Activated CD4-positive, alpha-beta T cell treated with anti-CD3 and anti-CD28 coated beads, Interleukin-2, amount 10 ng/mL, durations not matched to agents 7 days and 5 days (primary cell): ENCODE measurements at regions not wholly inside any gene's neighbourhood (a gene's known extent, or its start where the extent isn't known, plus 50 kb on each side); places are given as distances from the start of the nearest gene placed in this dataset.

Experiments
- CTCF ChIA-PET: fragments of 350-600 bp; sonication (Branson Sonifier 250); formaldehyde crosslinking; loops from one replicate; lab custom pipeline; 2021; ENCODE audit warnings: antibody characterized with exemption; lab: Charles Lee
- POLR2A ChIA-PET: fragments of 350-600 bp; sonication (Branson Sonifier 250); formaldehyde crosslinking; loops from one replicate; lab custom pipeline; 2021; ENCODE audit warnings: antibody characterized with exemption; lab: Charles Lee
- DNase-seq: peaks from one replicate; pipeline ENCODE4 v3.0.0-alpha.2; 2020
- H3K27ac Mint-ChIP-seq: one replicate; pipeline ENCODE4 v1.8.0; 2021; ENCODE audit warnings: mild to moderate bottlenecking, moderate library complexity, mixed read lengths
- H3K27me3 Mint-ChIP-seq: one replicate; pipeline ENCODE4 v1.8.0; 2021; ENCODE audit warnings: mixed read lengths
- H3K36me3 Mint-ChIP-seq: one replicate; pipeline ENCODE4 v1.8.0; 2021; ENCODE audit warnings: low read depth, mixed read lengths
- H3K4me1 Mint-ChIP-seq: one replicate; pipeline ENCODE4 v1.8.0; 2021; ENCODE audit warnings: mixed read lengths
- H3K4me3 Mint-ChIP-seq: one replicate; pipeline ENCODE4 v1.8.0; 2021; ENCODE audit warnings: mild to moderate bottlenecking, moderate library complexity, mixed read lengths
- H3K9me3 Mint-ChIP-seq: one replicate; pipeline ENCODE4 v1.8.0; 2021; ENCODE audit warnings: mixed read lengths

DNA sequence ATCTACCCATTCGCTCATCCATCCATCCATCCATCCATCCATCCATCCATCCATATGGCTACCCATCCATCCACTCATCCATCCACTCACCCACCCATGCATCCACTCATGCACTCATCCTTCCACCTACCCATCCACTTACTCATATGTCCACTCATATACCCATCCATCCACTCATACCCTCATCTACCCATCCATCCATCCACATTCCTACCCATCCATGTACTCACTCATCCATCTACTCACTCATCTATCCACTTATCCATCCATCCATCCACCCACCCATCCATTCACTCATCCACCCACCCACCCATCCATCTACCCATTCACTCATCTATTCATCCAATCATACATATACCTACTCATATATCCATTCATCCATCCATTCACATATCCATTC is 112.0 kb downstream of the RBFOX3 start:
- H3K4me3 Mint-ChIP-seq, result no peak overlapping the region
- H3K4me1 Mint-ChIP-seq, result no peaks in the 10 kb centered on the region
- no peak overlapping the region for H3K27ac Mint-ChIP-seq
- no peaks in the 10 kb centered on the region for H3K27me3 Mint-ChIP-seq
- no peaks in the 10 kb centered on the region for H3K36me3 Mint-ChIP-seq
- H3K9me3 Mint-ChIP-seq, result no peaks in the 10 kb centered on the region
- CTCF ChIA-PET, result no interaction called here
- POLR2A ChIA-PET, result no interaction called here
- no peak for DNase-seq

GRCh38 chr17:79497777-79498348 is 113.0 kb downstream of the RBFOX3 start:
- DNase-seq, result no peak
- Mint-ChIP-seq H3K4me1 (no peaks in the 10 kb centered on the region), H3K27ac (no peak overlapping the region), H3K4me3 (no peak overlapping the region), H3K27me3 (no peaks in the 10 kb centered on the region), H3K9me3 (no peaks in the 10 kb centered on the region), H3K36me3 (no peaks in the 10 kb centered on the region)
- CTCF ChIA-PET, result interaction anchor here (0.8 kb wide), 1 partner anchor 568 kb away, joined by 3 read pairs; no protein-coding TSS in a partner anchor
- POLR2A ChIA-PET, result no interaction called here

DNA sequence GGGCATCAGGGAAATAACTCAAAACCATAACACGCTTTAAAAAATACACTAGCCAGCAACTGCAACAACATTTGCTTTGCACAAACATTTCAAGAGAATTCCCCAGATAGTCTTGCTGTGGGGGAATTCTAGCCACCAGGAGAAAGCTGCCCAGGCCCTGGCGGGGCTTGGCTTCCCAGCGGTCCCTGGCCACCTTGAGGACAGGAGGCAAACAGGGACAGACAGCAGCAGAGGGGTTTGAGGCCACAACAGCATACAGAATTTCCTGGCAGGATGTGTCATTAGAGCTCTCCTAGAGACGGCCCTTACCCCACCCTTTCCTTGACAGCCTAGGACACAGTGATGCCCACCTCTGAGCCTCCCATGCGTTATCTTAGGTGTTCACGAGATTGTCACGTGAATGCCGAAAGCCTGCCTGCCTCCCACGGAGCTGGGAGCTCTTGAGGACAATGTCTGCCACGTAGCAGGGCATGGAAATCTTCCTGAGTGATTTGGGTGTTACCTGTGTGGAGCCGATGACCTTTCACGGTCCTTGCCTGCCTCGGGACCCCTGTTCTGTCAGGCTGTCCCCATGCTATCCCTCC is 114.3 kb downstream of the RBFOX3 start:
- ChIA-PET CTCF (no interaction called here), POLR2A (no interaction called here)
- Mint-ChIP-seq H3K36me3 (no peaks in the 10 kb centered on the region), H3K9me3 (no peaks in the 10 kb centered on the region), H3K4me3 (no peak overlapping the region), H3K27me3 (no peaks in the 10 kb centered on the region), H3K27ac (no peak overlapping the region), H3K4me1 (no peaks in the 10 kb centered on the region)
- no peak for DNase-seq

- CTCF ChIA-PET, result no interaction called here
- no peaks in the 10 kb centered on the region for H3K9me3 Mint-ChIP-seq
- POLR2A ChIA-PET, result no interaction called here
- H3K27me3 Mint-ChIP-seq, result no peaks in the 10 kb centered on the region
- H3K4me3 Mint-ChIP-seq, result no peak overlapping the region
- no peak overlapping the region for H3K27ac Mint-ChIP-seq
- DNase-seq, result no peak
- no peaks in the 10 kb centered on the region for H3K4me1 Mint-ChIP-seq
- H3K36me3 Mint-ChIP-seq, result no peaks in the 10 kb centered on the region
Observed at GRCh38 chr17:79495665-79496064, 115.2 kb downstream of the RBFOX3 start.

GRCh38 chr17:79491006-79491405 is 119.8 kb downstream of the RBFOX3 start:
- no peak for DNase-seq
- Mint-ChIP-seq H3K36me3 (no peaks in the 10 kb centered on the region), H3K9me3 (no peaks in the 10 kb centered on the region), H3K27ac (no peak overlapping the region), H3K27me3 (peaks cover 5% of the 10 kb centered on the region), H3K4me1 (no peaks in the 10 kb centered on the region), H3K4me3 (no peak overlapping the region)
- ChIA-PET CTCF (no interaction called here), POLR2A (no interaction called here)

GRCh38 chr17:79490530-79490929 is 120.3 kb downstream of the RBFOX3 start:
- CTCF ChIA-PET, result no interaction called here
- POLR2A ChIA-PET, result no interaction called here
- no peak for DNase-seq
- Mint-ChIP-seq H3K36me3 (no peaks in the 10 kb centered on the region), H3K9me3 (no peaks in the 10 kb centered on the region), H3K27ac (no peak overlapping the region), H3K4me1 (no peaks in the 10 kb centered on the region), H3K27me3 (peaks cover 5% of the 10 kb centered on the region), H3K4me3 (no peak overlapping the region)

DNA sequence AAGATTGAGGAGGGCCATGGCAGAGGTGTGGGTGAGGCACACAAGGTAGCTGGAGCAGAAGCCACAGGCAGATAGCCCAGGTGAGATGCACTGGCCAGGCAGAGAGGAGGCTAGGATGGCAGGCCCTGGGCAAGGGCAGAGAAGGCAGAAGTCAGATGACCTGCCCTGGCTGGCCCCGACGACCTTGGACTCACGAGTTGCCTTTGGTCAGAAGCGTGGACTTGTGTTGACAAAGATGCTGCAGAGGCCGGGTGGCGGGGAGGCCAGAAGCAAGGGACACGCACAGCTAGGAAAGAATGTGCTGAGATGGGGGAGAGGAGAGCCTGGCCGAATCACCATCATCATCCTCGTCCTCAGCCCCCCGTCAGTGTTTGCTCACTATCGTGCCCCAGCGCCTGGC is 123.7 kb downstream of the RBFOX3 start:
- H3K27ac Mint-ChIP-seq, result no peak overlapping the region
- H3K4me1 Mint-ChIP-seq, result no peaks in the 10 kb centered on the region
- POLR2A ChIA-PET, result no interaction called here
- no peak overlapping the region for H3K4me3 Mint-ChIP-seq
- CTCF ChIA-PET, result interaction anchor here (0.8 kb wide), 1 partner anchor 114 kb away, joined by 3 read pairs; no protein-coding TSS in a partner anchor
- peaks cover 20% of the 10 kb centered on the region for H3K27me3 Mint-ChIP-seq
- no peaks in the 10 kb centered on the region for H3K9me3 Mint-ChIP-seq
- H3K36me3 Mint-ChIP-seq, result no peaks in the 10 kb centered on the region
- DNase-seq, result no peak

DNA sequence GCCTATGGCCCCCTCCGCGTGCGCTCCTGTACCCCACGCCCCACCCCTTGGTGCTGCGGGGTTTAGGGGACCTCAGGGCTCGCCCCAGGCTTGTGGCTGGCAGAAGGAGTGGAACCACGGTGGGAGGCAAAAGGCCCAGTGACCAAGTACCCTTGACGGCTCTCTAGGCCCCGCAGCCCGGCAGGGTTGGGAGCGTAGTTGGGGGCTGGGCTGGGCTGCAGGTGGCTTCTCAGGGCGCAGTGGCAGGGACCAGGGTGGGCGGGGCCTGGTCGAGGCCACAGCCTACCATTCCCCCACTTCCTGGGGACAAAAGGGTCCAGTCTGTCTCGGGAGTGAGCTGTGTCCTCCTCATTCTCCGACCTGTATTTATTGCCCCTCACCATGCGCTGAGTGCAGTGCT is 124.9 kb downstream of the RBFOX3 start:
- Mint-ChIP-seq H3K27ac (no peak overlapping the region), H3K36me3 (no peaks in the 10 kb centered on the region), H3K9me3 (no peaks in the 10 kb centered on the region), H3K4me1 (no peaks in the 10 kb centered on the region), H3K4me3 (no peak overlapping the region), H3K27me3 (peaks cover 20% of the 10 kb centered on the region)
- POLR2A ChIA-PET, result no interaction called here
- CTCF ChIA-PET, result no interaction called here
- no peak for DNase-seq

GRCh38 chr17:79485419-79485985 is 125.3 kb downstream of the RBFOX3 start:
- Mint-ChIP-seq H3K27ac (no peak overlapping the region), H3K4me3 (no peak overlapping the region), H3K9me3 (no peaks in the 10 kb centered on the region), H3K4me1 (no peaks in the 10 kb centered on the region), H3K36me3 (no peaks in the 10 kb centered on the region), H3K27me3 (peaks cover 20% of the 10 kb centered on the region)
- DNase-seq, result no peak
- ChIA-PET CTCF (no interaction called here), POLR2A (no interaction called here)

- peaks cover 20% of the 10 kb centered on the region for H3K27me3 Mint-ChIP-seq
- no peak overlapping the region for H3K27ac Mint-ChIP-seq
- ChIA-PET POLR2A (no interaction called here), CTCF (no interaction called here)
- H3K4me3 Mint-ChIP-seq, result no peak overlapping the region
- no peaks in the 10 kb centered on the region for H3K36me3 Mint-ChIP-seq
- no peaks in the 10 kb centered on the region for H3K9me3 Mint-ChIP-seq
- no peak for DNase-seq
- no peaks in the 10 kb centered on the region for H3K4me1 Mint-ChIP-seq
Observed at GRCh38 chr17:79484600-79485418, 126.0 kb downstream of the RBFOX3 start.

GRCh38 chr17:79483842-79484241 is 127.0 kb downstream of the RBFOX3 start:
- H3K36me3 Mint-ChIP-seq, result no peaks in the 10 kb centered on the region
- CTCF ChIA-PET, result no interaction called here
- no peaks in the 10 kb centered on the region for H3K4me1 Mint-ChIP-seq
- H3K27me3 Mint-ChIP-seq, result peaks cover 17% of the 10 kb centered on the region
- POLR2A ChIA-PET, result no interaction called here
- H3K4me3 Mint-ChIP-seq, result no peak overlapping the region
- no peak for DNase-seq
- H3K27ac Mint-ChIP-seq, result no peak overlapping the region
- no peaks in the 10 kb centered on the region for H3K9me3 Mint-ChIP-seq

DNA sequence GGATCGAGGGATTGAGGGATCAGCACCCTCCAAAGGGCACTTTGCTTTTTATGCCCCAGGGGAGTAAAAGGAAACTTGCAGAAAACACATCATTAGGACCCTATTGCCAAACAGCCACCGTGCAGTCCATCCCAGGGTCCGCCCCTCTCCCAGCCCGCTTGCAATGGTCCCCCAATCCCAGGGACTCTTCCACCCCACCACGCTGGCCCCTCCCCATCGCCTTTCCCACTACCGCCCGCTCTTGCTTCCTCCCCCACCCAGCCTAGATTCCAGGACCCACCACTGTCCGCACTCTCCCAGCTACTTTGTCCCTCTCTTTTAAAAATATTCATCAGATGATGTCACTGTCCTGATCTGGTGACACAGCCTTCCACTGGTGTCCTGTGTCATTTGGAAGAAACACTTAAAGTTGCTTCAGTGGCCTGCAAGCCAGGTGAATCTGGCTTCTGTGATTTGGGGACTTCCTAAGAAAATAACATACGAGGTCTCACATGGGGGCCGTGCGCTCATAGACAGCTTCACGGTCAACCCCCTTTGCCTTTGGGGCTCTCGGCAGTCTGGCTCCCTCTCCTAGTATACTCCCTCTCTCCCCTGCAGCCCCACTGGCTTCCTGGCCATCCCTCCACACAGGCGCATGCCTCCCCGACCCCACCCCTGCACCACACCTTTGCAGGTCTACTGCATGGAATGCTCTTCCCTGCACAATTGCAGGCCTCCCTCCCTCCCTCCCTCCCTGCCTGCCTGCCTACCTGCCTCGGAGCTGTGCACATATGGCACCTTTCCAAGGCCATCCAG is 127.9 kb downstream of the RBFOX3 start:
- ChIA-PET POLR2A (no interaction called here), CTCF (no interaction called here)
- Mint-ChIP-seq H3K36me3 (no peaks in the 10 kb centered on the region), H3K9me3 (no peaks in the 10 kb centered on the region), H3K27ac (no peak overlapping the region), H3K4me1 (no peaks in the 10 kb centered on the region), H3K4me3 (no peak overlapping the region), H3K27me3 (peaks cover 17% of the 10 kb centered on the region)
- DNase-seq, result no peak

GRCh38 chr17:79479876-79480275 is 131.0 kb downstream of the RBFOX3 start:
- ChIA-PET CTCF (no interaction called here), POLR2A (no interaction called here)
- Mint-ChIP-seq H3K4me1 (no peaks in the 10 kb centered on the region), H3K4me3 (no peak overlapping the region), H3K27ac (no peak overlapping the region), H3K36me3 (no peaks in the 10 kb centered on the region), H3K27me3 (peaks cover 11% of the 10 kb centered on the region), H3K9me3 (no peaks in the 10 kb centered on the region)
- DNase-seq, result no peak
